ENCODE measurements at regions not wholly inside any gene's neighbourhood (a gene's known extent, or its start where the extent isn't known, plus 50 kb on each side); places are given as distances from the start of the nearest gene placed in this dataset.

GRCh38 chr17:6924208-6924607, 71.6 kb upstream of the ALOX12 start (continued):
- TF ChIP-seq, protein P1, sequence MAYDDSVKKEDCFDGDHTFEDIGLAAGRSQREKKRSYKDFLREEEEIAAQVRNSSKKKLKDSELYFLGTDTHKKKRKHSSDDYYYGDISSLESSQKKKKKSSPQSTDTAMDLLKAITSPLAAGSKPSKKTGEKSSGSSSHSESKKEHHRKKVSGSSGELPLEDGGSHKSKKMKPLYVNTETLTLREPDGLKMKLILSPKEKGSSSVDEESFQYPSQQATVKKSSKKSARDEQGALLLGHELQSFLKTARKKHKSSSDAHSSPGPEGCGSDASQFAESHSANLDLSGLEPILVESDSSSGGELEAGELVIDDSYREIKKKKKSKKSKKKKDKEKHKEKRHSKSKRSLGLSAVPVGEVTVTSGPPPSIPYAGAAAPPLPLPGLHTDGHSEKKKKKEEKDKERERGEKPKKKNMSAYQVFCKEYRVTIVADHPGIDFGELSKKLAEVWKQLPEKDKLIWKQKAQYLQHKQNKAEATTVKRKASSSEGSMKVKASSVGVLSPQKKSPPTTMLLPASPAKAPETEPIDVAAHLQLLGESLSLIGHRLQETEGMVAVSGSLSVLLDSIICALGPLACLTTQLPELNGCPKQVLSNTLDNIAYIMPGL (CRISPR knock-in tag; IDR thresholded peaks at IDR 0.05): no peak
- TF ChIP-seq, protein P2, sequence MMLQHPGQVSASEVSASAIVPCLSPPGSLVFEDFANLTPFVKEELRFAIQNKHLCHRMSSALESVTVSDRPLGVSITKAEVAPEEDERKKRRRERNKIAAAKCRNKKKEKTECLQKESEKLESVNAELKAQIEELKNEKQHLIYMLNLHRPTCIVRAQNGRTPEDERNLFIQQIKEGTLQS (CRISPR knock-in tag; conservative IDR thresholded peaks at IDR 0.05): no peak

GRCh38 chr17:6926667-6927066, 69.2 kb upstream of the ALOX12 start:
- H3K4me3 Mint-ChIP-seq: no peak overlapping the region
- peaks cover 38% of the 10 kb centered on the region for H3K27me3 Mint-ChIP-seq (ENCODE audit: low read depth)
- no peaks in the 10 kb centered on the region for H3K4me1 Mint-ChIP-seq
- no peak overlapping the region for H3K27ac Mint-ChIP-seq
- ATAC-seq (no peak), DNase-seq (ENCODE audit: low spot score) (no peak)
- CTCF ChIA-PET: interaction anchor here (2.4 kb wide), 1 partner anchor 16 kb away, joined by 11 read pairs; no protein-coding TSS in a partner anchor
- no peak for TF ChIP-seq GRHL2 (CRISPR knock-in tag; IDR thresholded peaks at IDR 0.05; ENCODE audit: insufficient replicate concordance, severe bottlenecking)
- H3K36me3 Mint-ChIP-seq: peaks cover 9% of the 10 kb centered on the region
- POLR2A ChIA-PET: interaction anchor here (0.6 kb wide), 3 partner anchors 16 to 280 kb away, joined by 3 to 5 read pairs (median 3); no protein-coding TSS in a partner anchor
- peaks cover 21% of the 10 kb centered on the region for H3K9me3 Mint-ChIP-seq

- ChIA-PET CTCF (interaction anchor here (1.0 to 2.4 kb wide), 2 partner anchors 14 to 17 kb away, joined by 4 to 11 read pairs; no protein-coding TSS in a partner anchor), POLR2A (interaction anchor here (0.6 kb wide), 2 partner anchors 17 to 280 kb away, joined by 3 to 5 read pairs; no protein-coding TSS in a partner anchor)
- ATAC-seq: no peak
- TF ChIP-seq MLX (CRISPR knock-in tag; IDR thresholded peaks at IDR 0.05): no peak
- 0 out of 2 replicates have a peak, but pooled peaks have one; percentile 44 for TF ChIP-seq GABPB1 (CRISPR knock-in tag; IDR thresholded peaks at IDR 0.05)
- H3K27me3 Mint-ChIP-seq (ENCODE audit: low read depth): peaks cover 33% of the 10 kb centered on the region
- H3K4me3 Mint-ChIP-seq: no peak overlapping the region
- H3K9me3 Mint-ChIP-seq: peaks cover 24% of the 10 kb centered on the region
- peaks cover 9% of the 10 kb centered on the region for H3K36me3 Mint-ChIP-seq
- no peak for DNase-seq (ENCODE audit: low spot score)
- no peaks in the 10 kb centered on the region for H3K4me1 Mint-ChIP-seq
- H3K27ac Mint-ChIP-seq: no peak overlapping the region
Measured at GRCh38 chr17:6927290-6928126, 68.3 kb upstream of the ALOX12 start.

DNA sequence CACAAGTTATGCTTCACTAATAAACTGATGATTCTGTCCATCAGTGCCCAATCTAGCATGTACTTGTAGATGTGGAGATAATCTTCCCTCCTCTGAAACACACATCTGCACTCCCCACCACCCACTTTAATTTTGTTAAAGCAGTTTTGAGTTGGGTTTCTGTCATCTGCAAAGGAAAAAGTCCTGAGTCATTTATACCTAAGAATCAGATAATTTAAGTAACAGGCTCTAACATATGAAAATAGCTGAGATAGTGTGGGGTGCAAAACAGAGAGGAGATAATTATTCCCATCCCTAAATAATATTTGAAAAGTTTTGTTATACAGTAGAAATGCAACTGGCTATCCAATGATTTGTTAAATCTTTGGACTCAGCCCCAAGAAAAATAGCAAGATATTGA, 67.7 kb upstream of the ALOX12 start:
- TF ChIP-seq ZNF232 (CRISPR knock-in tag; IDR thresholded peaks at IDR 0.05) (no peak), ZNF281 (CRISPR knock-in tag; IDR thresholded peaks at IDR 0.05) (no peak), ZBTB43 (CRISPR knock-in tag; IDR thresholded peaks at IDR 0.05) (no peak), MLX (CRISPR knock-in tag; IDR thresholded peaks at IDR 0.05) (no peak), ZNF138 (CRISPR knock-in tag; conservative IDR thresholded peaks at IDR 0.05) (no peak), CBFB (CRISPR knock-in tag; IDR thresholded peaks at IDR 0.05; ENCODE audit: low read depth) (no peak), ZNF121 (CRISPR knock-in tag; IDR thresholded peaks at IDR 0.05) (no peak), ZNF317 (CRISPR knock-in tag; IDR thresholded peaks at IDR 0.05; ENCODE audit: borderline replicate concordance, low read depth) (no peak), NR3C1 (CRISPR knock-in tag; conservative IDR thresholded peaks at IDR 0.05; ENCODE audit: low read depth) (no peak)
- TF ChIP-seq, protein P3, sequence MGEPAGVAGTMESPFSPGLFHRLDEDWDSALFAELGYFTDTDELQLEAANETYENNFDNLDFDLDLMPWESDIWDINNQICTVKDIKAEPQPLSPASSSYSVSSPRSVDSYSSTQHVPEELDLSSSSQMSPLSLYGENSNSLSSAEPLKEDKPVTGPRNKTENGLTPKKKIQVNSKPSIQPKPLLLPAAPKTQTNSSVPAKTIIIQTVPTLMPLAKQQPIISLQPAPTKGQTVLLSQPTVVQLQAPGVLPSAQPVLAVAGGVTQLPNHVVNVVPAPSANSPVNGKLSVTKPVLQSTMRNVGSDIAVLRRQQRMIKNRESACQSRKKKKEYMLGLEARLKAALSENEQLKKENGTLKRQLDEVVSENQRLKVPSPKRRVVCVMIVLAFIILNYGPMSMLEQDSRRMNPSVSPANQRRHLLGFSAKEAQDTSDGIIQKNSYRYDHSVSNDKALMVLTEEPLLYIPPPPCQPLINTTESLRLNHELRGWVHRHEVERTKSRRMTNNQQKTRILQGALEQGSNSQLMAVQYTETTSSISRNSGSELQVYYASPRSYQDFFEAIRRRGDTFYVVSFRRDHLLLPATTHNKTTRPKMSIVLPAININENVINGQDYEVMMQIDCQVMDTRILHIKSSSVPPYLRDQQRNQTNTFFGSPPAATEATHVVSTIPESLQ (CRISPR knock-in tag; IDR thresholded peaks at IDR 0.05): no peak
- H3K9me3 Mint-ChIP-seq: peaks cover 28% of the 10 kb centered on the region
- H3K36me3 Mint-ChIP-seq: peaks cover 9% of the 10 kb centered on the region
- H3K4me3 Mint-ChIP-seq: no peak overlapping the region
- peaks cover 33% of the 10 kb centered on the region for H3K27me3 Mint-ChIP-seq (ENCODE audit: low read depth)
- POLR2A ChIA-PET: no interaction called here
- H3K4me1 Mint-ChIP-seq: no peaks in the 10 kb centered on the region
- CTCF ChIA-PET: interaction anchor here (1.0 to 2.4 kb wide), 2 partner anchors 14 to 17 kb away, joined by 4 to 11 read pairs; no protein-coding TSS in a partner anchor
- no peak overlapping the region for H3K27ac Mint-ChIP-seq
- no peak for ATAC-seq
- no peak for DNase-seq (ENCODE audit: low spot score)
